Fibroblast of lung (primary cell): ENCODE measurements at regions not wholly inside any gene's neighbourhood (a gene's known extent, or its start where the extent isn't known, plus 50 kb on each side); places are given as distances from the start of the nearest gene placed in this dataset.

Source experiments
- EZH2 ChIP-seq: IDR thresholded peaks from 2 replicates; pipeline ENCODE4 v1.5.1; 2012; ENCODE audit warnings: low read length, control low read depth, mild to moderate bottlenecking; ENCODE audit errors: missing control alignments
- TF ChIP-seq, protein P1 (sequence below), 2 donors: IDR thresholded peaks in 1 of 2; conservative IDR thresholded peaks in 1 of 2; 1 replicate in 1 of 2; 2 replicates in 1 of 2; pipeline ENCODE4 v1.5.1; 2011 to 2012; ENCODE audit warnings: low read length in 2 of 2, control low read depth in 1 of 2, inconsistent platforms in 1 of 2, low read depth in 1 of 2, mild to moderate bottlenecking in 1 of 2

DNA sequence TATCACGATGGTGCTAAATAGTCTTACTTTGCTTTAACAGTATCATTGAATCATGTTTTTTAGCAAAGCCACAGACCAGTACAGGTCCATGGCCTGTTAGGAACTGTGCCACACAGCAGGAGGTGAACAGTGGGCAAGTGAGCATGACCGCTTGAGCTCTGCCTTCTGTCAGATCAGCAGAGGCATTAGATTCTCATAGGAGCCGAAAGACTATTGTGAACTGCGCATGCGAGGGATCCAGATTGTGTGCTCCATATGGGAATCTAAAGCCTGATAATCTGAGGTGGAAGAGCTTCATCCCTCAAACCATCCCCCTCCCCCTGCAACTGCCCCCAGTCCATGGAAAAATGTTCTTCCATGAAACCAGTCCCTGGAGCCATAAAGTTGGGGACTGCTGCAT, 102.3 kb upstream of the OSR1 start:
- TF ChIP-seq, protein P1, sequence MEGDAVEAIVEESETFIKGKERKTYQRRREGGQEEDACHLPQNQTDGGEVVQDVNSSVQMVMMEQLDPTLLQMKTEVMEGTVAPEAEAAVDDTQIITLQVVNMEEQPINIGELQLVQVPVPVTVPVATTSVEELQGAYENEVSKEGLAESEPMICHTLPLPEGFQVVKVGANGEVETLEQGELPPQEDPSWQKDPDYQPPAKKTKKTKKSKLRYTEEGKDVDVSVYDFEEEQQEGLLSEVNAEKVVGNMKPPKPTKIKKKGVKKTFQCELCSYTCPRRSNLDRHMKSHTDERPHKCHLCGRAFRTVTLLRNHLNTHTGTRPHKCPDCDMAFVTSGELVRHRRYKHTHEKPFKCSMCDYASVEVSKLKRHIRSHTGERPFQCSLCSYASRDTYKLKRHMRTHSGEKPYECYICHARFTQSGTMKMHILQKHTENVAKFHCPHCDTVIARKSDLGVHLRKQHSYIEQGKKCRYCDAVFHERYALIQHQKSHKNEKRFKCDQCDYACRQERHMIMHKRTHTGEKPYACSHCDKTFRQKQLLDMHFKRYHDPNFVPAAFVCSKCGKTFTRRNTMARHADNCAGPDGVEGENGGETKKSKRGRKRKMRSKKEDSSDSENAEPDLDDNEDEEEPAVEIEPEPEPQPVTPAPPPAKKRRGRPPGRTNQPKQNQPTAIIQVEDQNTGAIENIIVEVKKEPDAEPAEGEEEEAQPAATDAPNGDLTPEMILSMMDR (conservative IDR thresholded peaks at IDR 0.05 in 1 of 2, IDR thresholded peaks at IDR 0.05 in 1 of 2; ENCODE audit: low read depth in 1 of 2, low read length in 2 of 2) = no peak
- TF ChIP-seq EZH2 = no peak
